ENCODE measurements at regions not wholly inside any gene's neighbourhood (a gene's known extent, or its start where the extent isn't known, plus 50 kb on each side); places are given as distances from the start of the nearest gene placed in this dataset.

GRCh38 chr19:31058676-31059340 lies 290.4 kb downstream of the TSHZ3 start:
- no peak for TF ChIP-seq CTCF (conservative IDR thresholded peaks at IDR 0.05; ENCODE audit: low read depth, low read length)
- no peak for DNase-seq (ENCODE audit: low read depth)
- H3K4me3 ChIP-seq (ENCODE audit: low read depth, low read length): no peak overlapping the region

- H3K4me3 ChIP-seq (ENCODE audit: low read depth, low read length): no peak overlapping the region
- no peak for TF ChIP-seq CTCF (conservative IDR thresholded peaks at IDR 0.05; ENCODE audit: low read depth, low read length)
- no peak for DNase-seq (ENCODE audit: low read depth)
Measured at GRCh38 chr19:31057476-31057875, 291.8 kb downstream of the TSHZ3 start.

- no peak for TF ChIP-seq CTCF (conservative IDR thresholded peaks at IDR 0.05; ENCODE audit: low read depth, low read length)
- no peak for DNase-seq (ENCODE audit: low read depth)
- no peak overlapping the region for H3K4me3 ChIP-seq (ENCODE audit: low read depth, low read length)
Measured at GRCh38 chr19:31055454-31055853, 293.8 kb downstream of the TSHZ3 start.

- peak; percentile 92 for DNase-seq (ENCODE audit: low read depth)
- peak; percentile 96 for TF ChIP-seq CTCF (conservative IDR thresholded peaks at IDR 0.05; ENCODE audit: low read depth, low read length)
- no peak overlapping the region for H3K4me3 ChIP-seq (ENCODE audit: low read depth, low read length)
Measured at GRCh38 chr19:31054430-31054829, 294.8 kb downstream of the TSHZ3 start.

GRCh38 chr19:31049431-31049830 lies 299.8 kb downstream of the TSHZ3 start:
- no peak for DNase-seq (ENCODE audit: low read depth)
- H3K4me3 ChIP-seq (ENCODE audit: low read depth, low read length): no peak overlapping the region
- TF ChIP-seq CTCF (conservative IDR thresholded peaks at IDR 0.05; ENCODE audit: low read depth, low read length): no peak

- DNase-seq (ENCODE audit: low read depth): no peak
- no peak for TF ChIP-seq CTCF (conservative IDR thresholded peaks at IDR 0.05; ENCODE audit: low read depth, low read length)
- no peak overlapping the region for H3K4me3 ChIP-seq (ENCODE audit: low read depth, low read length)
Measured at GRCh38 chr19:31046024-31046423, 303.2 kb downstream of the TSHZ3 start.

GRCh38 chr19:31041461-31041860 lies 307.8 kb downstream of the TSHZ3 start:
- no peak for TF ChIP-seq CTCF (conservative IDR thresholded peaks at IDR 0.05; ENCODE audit: low read depth, low read length)
- no peak for DNase-seq (ENCODE audit: low read depth)
- no peak overlapping the region for H3K4me3 ChIP-seq (ENCODE audit: low read depth, low read length)

Data from choroid plexus epithelial cell (primary cell).